ENCODE measurements at regions not wholly inside any gene's neighbourhood (a gene's known extent, or its start where the extent isn't known, plus 50 kb on each side); places are given as distances from the start of the nearest gene placed in this dataset.

DNA sequence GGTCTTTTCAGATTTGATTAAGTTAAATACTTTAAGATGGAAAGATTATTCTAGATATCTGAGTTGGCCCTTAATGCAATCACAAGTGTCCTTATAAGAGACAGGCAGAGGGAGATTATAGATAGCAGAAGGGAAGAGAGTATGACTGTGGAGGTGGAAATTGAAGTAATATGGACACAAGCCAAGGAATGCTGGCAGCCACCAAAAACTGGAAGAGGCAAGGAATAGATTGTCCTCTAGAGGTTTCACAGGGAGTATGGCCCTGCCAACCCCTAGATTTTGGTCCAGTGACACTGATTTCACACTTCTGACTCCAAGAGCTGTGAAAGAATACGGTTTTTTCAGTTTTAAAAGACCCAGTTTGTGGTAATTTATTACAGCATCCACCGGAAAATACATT lies 1498.7 kb upstream of the CADM2 start:
- no peak for DNase-seq (ENCODE audit: low read depth)
- H3K4me3 ChIP-seq (ENCODE audit: low read depth, low read length), result no peak overlapping the region
- TF ChIP-seq, protein P1, sequence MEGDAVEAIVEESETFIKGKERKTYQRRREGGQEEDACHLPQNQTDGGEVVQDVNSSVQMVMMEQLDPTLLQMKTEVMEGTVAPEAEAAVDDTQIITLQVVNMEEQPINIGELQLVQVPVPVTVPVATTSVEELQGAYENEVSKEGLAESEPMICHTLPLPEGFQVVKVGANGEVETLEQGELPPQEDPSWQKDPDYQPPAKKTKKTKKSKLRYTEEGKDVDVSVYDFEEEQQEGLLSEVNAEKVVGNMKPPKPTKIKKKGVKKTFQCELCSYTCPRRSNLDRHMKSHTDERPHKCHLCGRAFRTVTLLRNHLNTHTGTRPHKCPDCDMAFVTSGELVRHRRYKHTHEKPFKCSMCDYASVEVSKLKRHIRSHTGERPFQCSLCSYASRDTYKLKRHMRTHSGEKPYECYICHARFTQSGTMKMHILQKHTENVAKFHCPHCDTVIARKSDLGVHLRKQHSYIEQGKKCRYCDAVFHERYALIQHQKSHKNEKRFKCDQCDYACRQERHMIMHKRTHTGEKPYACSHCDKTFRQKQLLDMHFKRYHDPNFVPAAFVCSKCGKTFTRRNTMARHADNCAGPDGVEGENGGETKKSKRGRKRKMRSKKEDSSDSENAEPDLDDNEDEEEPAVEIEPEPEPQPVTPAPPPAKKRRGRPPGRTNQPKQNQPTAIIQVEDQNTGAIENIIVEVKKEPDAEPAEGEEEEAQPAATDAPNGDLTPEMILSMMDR (IDR thresholded peaks at IDR 0.05; ENCODE audit: insufficient read depth, low read length), result no peak

DNA sequence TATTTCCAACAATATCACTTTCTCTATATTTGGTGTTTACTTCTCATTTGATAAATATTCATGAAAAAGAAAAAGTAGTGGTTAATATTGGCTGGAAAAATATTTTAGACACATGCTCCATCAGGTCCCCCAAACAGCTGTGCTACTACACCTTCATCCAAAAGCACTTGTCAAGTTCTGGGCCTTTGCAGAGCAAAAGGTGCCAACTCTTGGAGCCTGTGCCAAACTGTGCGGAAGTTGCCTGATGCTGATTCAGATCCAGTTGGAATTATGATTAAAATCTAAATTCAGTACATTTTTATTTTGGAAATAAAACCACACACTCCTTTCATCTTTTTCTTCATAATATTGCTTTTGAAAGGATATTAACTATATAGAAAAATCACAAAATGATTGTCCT lies 1497.4 kb upstream of the CADM2 start:
- H3K4me3 ChIP-seq (ENCODE audit: low read depth, low read length), result no peak overlapping the region
- TF ChIP-seq, protein P1 (IDR thresholded peaks at IDR 0.05; ENCODE audit: insufficient read depth, low read length), result no peak
- DNase-seq (ENCODE audit: low read depth), result no peak

DNA sequence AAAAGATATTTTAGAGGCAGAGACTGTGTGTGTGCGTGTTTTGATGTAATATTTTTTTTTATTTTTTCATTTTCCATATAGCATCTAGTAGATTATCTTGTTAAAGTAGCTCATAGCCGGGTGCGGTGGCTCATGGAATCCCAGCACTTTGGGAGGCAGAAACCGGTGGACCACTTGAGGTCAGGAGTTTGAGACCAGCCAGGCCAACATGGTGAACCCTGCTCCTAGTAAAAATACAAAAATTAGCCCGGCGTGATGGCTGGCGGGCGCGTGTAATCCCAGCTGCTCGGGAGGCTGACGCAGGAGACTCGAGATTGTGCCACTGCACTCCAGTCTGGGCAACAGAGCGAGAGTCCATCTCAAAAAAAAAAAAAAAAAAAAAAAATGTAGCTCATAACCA lies 1481.2 kb upstream of the CADM2 start:
- TF ChIP-seq, protein P1 (IDR thresholded peaks at IDR 0.05; ENCODE audit: insufficient read depth, low read length), result no peak
- no peak for DNase-seq (ENCODE audit: low read depth)
- H3K4me3 ChIP-seq (ENCODE audit: low read depth, low read length), result no peak overlapping the region

DNA sequence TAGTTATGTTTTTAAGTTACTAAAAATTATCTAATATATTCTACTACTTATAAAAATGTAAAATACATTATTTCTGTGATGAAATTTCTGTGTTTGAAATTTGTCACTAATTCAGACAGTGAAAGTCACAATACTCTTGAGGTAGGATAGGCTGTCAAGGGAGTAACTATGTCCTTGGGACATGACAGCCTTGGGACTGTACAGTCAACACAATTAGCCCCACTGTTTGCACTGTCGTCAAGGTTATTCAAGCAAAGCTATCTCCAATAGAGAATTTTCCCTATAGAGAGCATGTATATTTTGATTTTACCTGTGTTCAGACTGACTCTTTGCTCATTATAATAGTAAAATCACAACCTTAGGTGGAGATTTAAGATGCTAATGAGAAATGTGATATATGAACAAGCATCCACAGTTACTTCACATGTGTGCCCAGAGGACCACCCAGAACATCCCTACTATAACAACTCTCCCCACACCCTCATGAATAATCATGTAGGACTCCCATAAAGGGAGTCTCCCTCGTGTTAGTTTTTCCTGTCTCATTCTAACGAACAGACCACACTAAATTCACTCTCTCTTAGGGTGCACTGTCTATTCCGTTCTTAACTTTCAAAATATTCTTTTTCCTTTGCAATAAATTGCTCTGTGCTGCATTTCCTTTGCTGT lies 1476.3 kb upstream of the CADM2 start:
- no peak overlapping the region for H3K4me3 ChIP-seq (ENCODE audit: low read depth, low read length)
- TF ChIP-seq, protein P1 (IDR thresholded peaks at IDR 0.05; ENCODE audit: insufficient read depth, low read length), result no peak
- no peak for DNase-seq (ENCODE audit: low read depth)

DNA sequence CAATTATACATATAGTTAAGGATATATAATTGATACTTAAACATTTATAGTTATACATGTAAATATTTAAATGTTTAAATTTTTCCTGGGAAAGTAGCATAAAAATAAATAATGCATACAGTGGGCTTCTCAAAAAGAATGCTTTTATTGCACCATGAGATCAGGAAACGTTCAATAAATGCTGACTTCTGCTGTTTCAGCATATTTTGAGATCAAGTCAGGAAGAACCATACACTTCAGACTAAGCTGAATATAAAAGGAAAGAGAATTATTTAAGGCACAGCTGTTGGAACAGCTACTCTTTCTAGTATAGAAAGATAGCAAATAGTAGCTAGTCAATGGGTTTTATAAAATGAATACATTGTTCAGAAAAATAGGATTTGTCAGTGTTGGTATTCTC lies 1462.3 kb upstream of the CADM2 start:
- TF ChIP-seq, protein P1 (IDR thresholded peaks at IDR 0.05; ENCODE audit: insufficient read depth, low read length), result no peak
- DNase-seq (ENCODE audit: low read depth), result no peak
- H3K4me3 ChIP-seq (ENCODE audit: low read depth, low read length), result no peak overlapping the region

DNA sequence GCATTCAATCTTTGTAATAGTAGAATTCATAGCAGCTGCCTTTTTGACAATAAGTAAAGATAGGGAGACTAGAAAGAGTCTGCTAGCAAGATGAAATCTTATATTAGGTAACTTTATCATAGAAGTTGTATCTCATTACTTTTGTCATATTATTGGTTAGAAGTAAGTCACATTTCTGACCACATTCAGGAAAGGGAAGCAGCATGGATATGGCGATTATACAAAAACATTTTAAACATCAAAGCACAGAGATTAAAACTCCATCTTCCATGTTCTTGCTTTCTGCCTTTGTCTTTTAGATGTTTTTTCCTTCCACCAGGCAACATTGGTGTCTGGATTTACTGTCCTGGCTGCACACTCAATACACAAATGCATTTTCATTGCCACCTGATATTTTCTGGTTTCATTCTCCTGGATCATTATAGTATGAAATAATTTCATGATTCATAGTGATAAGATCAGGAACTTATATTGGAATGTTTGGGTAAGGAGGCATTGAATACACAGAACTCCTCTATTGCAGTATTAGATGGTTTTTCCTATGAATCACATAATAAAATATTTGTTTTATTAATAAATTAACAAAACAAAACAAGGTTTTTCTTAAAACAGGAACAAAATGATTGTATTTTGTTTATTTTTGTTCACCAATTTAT lies 1460.3 kb upstream of the CADM2 start:
- DNase-seq (ENCODE audit: low read depth), result no peak
- TF ChIP-seq, protein P1 (IDR thresholded peaks at IDR 0.05; ENCODE audit: insufficient read depth, low read length), result no peak
- no peak overlapping the region for H3K4me3 ChIP-seq (ENCODE audit: low read depth, low read length)

All from fibroblast of the aortic adventitia (primary cell).